ENCODE measurements at regions not wholly inside any gene's neighbourhood (a gene's known extent, or its start where the extent isn't known, plus 50 kb on each side); places are given as distances from the start of the nearest gene placed in this dataset.

DNA sequence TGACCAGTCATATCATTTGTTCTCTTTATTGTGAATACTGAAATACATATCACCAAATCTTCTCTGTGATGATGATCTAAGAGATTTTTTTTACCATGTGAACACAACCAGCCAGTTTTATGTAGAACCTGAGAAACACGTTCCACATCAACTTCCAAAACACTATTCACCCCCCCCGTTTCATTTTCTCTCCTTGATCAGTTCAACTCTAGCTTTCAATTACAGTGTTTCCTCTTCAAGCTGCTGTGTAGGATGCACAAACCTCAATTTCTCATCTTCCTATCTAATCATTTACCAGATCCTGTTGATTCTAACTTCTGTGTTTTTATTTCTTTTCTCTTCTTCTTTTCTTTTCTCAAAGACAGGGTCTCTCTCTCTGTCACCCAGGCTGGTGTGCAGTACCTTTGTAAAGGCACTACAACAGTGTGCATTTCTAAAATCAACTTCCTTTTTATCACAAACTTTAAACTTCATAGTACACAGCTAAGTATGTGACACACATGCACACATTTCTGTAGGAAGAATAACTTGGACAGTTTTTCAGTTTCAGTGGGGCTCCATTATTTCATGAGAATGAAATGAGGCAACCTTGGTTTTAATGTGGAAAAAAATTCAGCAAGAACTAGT, 149.9 kb upstream of the FBXO33 start:
- H3K9ac ChIP-seq (ENCODE audit: insufficient read depth, low read length, poor library complexity, severe bottlenecking): no peak overlapping the region
- H3K27me3 Mint-ChIP-seq (ENCODE audit: low read depth in 3 of 3): peaks cover 0 to 2% (median 0%) of the 10 kb centered on the region in 3 donors
- H3K4me3 Mint-ChIP-seq: no peak overlapping the region
- WGBS (ENCODE audit: insufficient coverage): 50% methylated on average over 2 of the region's 2 CpGs
- no peaks in the 10 kb centered on the region for H3K4me1 ChIP-seq (ENCODE audit: control insufficient read depth in 1 of 2, insufficient read depth in 2 of 2, low read length in 2 of 2)
- H2AFZ ChIP-seq (ENCODE audit: insufficient read depth, low read depth, low read length, poor library complexity, severe bottlenecking): no peak overlapping the region
- DNase-seq: no peak
- no peaks in the 10 kb centered on the region for H4K20me1 ChIP-seq (ENCODE audit: insufficient read depth, low read length)
- no peaks in the 10 kb centered on the region for H3K36me3 Mint-ChIP-seq
- no peaks in the 10 kb centered on the region for H3K9me3 ChIP-seq (replicated peaks in 1 of 2; ENCODE audit: control insufficient read depth in 1 of 2, insufficient read depth in 1 of 2, low read length in 2 of 2)
- H3K27me3 ChIP-seq (ENCODE audit: control insufficient read depth in 2 of 2, insufficient read depth in 2 of 2, low read length in 2 of 2): no peaks in the 10 kb centered on the region
- peaks cover 0 to 7% (median 3%) of the 10 kb centered on the region in 7 donors for H3K9me3 Mint-ChIP-seq
- H3K4me3 ChIP-seq (replicated peaks in 1 of 3; ENCODE audit: low read depth in 2 of 3, low read length in 3 of 3): no peak overlapping the region
- H3K79me2 ChIP-seq (ENCODE audit: insufficient read depth, low read length): no peaks in the 10 kb centered on the region
- intact Hi-C loops (cut with micrococcal nuclease): no loop called here
- TF ChIP-seq, protein P1, sequence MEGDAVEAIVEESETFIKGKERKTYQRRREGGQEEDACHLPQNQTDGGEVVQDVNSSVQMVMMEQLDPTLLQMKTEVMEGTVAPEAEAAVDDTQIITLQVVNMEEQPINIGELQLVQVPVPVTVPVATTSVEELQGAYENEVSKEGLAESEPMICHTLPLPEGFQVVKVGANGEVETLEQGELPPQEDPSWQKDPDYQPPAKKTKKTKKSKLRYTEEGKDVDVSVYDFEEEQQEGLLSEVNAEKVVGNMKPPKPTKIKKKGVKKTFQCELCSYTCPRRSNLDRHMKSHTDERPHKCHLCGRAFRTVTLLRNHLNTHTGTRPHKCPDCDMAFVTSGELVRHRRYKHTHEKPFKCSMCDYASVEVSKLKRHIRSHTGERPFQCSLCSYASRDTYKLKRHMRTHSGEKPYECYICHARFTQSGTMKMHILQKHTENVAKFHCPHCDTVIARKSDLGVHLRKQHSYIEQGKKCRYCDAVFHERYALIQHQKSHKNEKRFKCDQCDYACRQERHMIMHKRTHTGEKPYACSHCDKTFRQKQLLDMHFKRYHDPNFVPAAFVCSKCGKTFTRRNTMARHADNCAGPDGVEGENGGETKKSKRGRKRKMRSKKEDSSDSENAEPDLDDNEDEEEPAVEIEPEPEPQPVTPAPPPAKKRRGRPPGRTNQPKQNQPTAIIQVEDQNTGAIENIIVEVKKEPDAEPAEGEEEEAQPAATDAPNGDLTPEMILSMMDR (IDR thresholded peaks at IDR 0.05): no peak
- H3K27ac ChIP-seq (ENCODE audit: low read depth in 1 of 2, low read length in 2 of 2): no peak overlapping the region
- no peaks in the 10 kb centered on the region for H3K4me1 Mint-ChIP-seq
- no peak overlapping the region for H3K27ac Mint-ChIP-seq
- no peak overlapping the region for H3K4me2 ChIP-seq (replicated peaks; ENCODE audit: extremely low read depth, low read length, poor library complexity, severe bottlenecking)
- H3K36me3 ChIP-seq (replicated peaks in 1 of 2; ENCODE audit: control insufficient read depth in 1 of 2, insufficient read depth in 2 of 2, low read length in 2 of 2): no peaks in the 10 kb centered on the region

DNA sequence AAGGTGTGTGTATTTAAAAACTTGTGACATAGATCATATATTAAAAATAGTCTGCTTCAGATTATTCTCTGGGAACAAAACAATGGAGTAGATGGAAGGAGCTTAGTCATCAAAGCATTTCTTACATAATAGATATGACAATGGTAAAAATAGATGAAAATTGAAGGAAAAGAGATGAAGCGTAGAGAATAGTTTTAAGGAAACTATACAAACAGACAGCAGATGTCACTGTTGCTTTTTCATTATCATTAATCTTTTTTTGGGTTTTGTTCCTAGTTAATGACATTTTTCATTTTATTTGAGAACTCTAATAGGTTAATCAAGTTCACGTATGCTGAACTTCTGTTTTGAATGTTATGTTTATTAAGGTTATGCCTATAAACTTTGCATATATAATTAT, 149.2 kb upstream of the FBXO33 start:
- Histone ChIP-seq H3K9me3 (replicated peaks in 1 of 2; ENCODE audit: control insufficient read depth in 1 of 2, insufficient read depth in 1 of 2, low read length in 2 of 2) (peaks cover 0 to 1% of the 10 kb centered on the region in 2 donors), H3K4me3 (replicated peaks in 1 of 3; ENCODE audit: low read depth in 2 of 3, low read length in 3 of 3) (no peak overlapping the region), H3K27me3 (ENCODE audit: control insufficient read depth in 2 of 2, insufficient read depth in 2 of 2, low read length in 2 of 2) (no peaks in the 10 kb centered on the region), H4K20me1 (ENCODE audit: insufficient read depth, low read length) (no peaks in the 10 kb centered on the region), H3K36me3 (replicated peaks in 1 of 2; ENCODE audit: control insufficient read depth in 1 of 2, insufficient read depth in 2 of 2, low read length in 2 of 2) (no peaks in the 10 kb centered on the region), H3K27ac (ENCODE audit: low read depth in 1 of 2, low read length in 2 of 2) (no peak overlapping the region), H3K4me1 (ENCODE audit: control insufficient read depth in 1 of 2, insufficient read depth in 2 of 2, low read length in 2 of 2) (no peaks in the 10 kb centered on the region), H3K4me2 (replicated peaks; ENCODE audit: extremely low read depth, low read length, poor library complexity, severe bottlenecking) (no peak overlapping the region), H2AFZ (ENCODE audit: insufficient read depth, low read depth, low read length, poor library complexity, severe bottlenecking) (no peak overlapping the region), H3K9ac (ENCODE audit: insufficient read depth, low read length, poor library complexity, severe bottlenecking) (no peak overlapping the region), H3K79me2 (ENCODE audit: insufficient read depth, low read length) (no peaks in the 10 kb centered on the region)
- Mint-ChIP-seq H3K36me3 (no peaks in the 10 kb centered on the region), H3K27me3 (ENCODE audit: low read depth in 3 of 3) (peaks cover 0 to 2% (median 0%) of the 10 kb centered on the region in 3 donors), H3K9me3 (peaks cover 0 to 7% (median 1%) of the 10 kb centered on the region in 7 donors), H3K27ac (no peak overlapping the region), H3K4me3 (no peak overlapping the region), H3K4me1 (no peaks in the 10 kb centered on the region)
- DNase-seq: no peak
- intact Hi-C loops (cut with micrococcal nuclease): no loop called here
- no CpG with 5 or more reads among the region's 2 CpGs for WGBS (ENCODE audit: insufficient coverage)
- TF ChIP-seq, protein P1 (IDR thresholded peaks at IDR 0.05): no peak
